ENCODE measurements at regions not wholly inside any gene's neighbourhood (a gene's known extent, or its start where the extent isn't known, plus 50 kb on each side); places are given as distances from the start of the nearest gene placed in this dataset.

DNA sequence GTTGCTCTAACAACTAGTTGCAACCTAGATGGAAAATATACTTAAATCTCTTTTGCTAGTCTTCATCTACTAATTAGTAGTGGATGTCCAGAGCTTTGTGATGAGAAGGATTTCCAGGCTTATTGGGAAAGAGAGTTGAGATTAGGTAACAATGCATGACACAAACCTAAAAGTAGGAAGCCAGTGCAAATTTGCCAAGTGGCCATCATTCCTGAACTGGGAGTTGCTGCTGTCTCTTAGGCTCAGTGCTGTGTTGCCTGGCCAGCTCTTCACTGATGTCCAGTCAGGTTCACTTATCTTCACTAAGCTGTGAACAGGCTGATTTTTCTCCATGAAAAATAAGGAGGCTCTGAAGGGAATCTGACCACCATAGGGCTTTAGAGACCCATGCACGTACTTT lies 105.6 kb upstream of the AMOT start:
- TF ChIP-seq, protein P1, sequence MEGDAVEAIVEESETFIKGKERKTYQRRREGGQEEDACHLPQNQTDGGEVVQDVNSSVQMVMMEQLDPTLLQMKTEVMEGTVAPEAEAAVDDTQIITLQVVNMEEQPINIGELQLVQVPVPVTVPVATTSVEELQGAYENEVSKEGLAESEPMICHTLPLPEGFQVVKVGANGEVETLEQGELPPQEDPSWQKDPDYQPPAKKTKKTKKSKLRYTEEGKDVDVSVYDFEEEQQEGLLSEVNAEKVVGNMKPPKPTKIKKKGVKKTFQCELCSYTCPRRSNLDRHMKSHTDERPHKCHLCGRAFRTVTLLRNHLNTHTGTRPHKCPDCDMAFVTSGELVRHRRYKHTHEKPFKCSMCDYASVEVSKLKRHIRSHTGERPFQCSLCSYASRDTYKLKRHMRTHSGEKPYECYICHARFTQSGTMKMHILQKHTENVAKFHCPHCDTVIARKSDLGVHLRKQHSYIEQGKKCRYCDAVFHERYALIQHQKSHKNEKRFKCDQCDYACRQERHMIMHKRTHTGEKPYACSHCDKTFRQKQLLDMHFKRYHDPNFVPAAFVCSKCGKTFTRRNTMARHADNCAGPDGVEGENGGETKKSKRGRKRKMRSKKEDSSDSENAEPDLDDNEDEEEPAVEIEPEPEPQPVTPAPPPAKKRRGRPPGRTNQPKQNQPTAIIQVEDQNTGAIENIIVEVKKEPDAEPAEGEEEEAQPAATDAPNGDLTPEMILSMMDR (IDR thresholded peaks at IDR 0.05) = no peak
- TF ChIP-seq POLR2AphosphoS5 (IDR thresholded peaks at IDR 0.05) (no peak), POLR2A (IDR thresholded peaks at IDR 0.05) (no peak)

Data from prostate gland (tissue), 2 donors.